SJSA1 (cell line): ENCODE measurements at regions not wholly inside any gene's neighbourhood (a gene's known extent, or its start where the extent isn't known, plus 50 kb on each side); places are given as distances from the start of the nearest gene placed in this dataset.

Experiments
- DNase-seq, 2 experiments: peaks; one replicate each; pipeline ENCODE4 v3.0.0-alpha.2; 2015 to 2020; ENCODE audit warnings: low spot score in 2 of 2, low read depth in 1 of 2
- H3K27ac ChIP-seq: fragments of 250-450 bp; sonication (Bioruptor Pico); 2 replicates; pipeline ENCODE4 v1.5.1; 2020; ENCODE audit warnings: mild to moderate bottlenecking, moderate library complexity
- H3K27me3 ChIP-seq: fragments of 250-450 bp; sonication (Bioruptor Pico); replicated peaks from 2 replicates; pipeline ENCODE4 v1.5.1; 2020; ENCODE audit warnings: mild to moderate bottlenecking, moderate library complexity
- H3K36me3 ChIP-seq: fragments of 250-450 bp; sonication (Bioruptor Pico); 2 replicates; pipeline ENCODE4 v1.5.1; 2020; ENCODE audit warnings: mild to moderate bottlenecking
- H3K4me1 ChIP-seq: fragments of 250-450 bp; sonication (Bioruptor Pico); replicated peaks from 2 replicates; pipeline ENCODE4 v1.6.1; 2021; ENCODE audit warnings: mild to moderate bottlenecking
- H3K4me3 ChIP-seq: fragments of 250-450 bp; sonication (Bioruptor Pico); 2 replicates; pipeline ENCODE4 v1.5.1; 2020; ENCODE audit warnings: mild to moderate bottlenecking
- H3K9me3 ChIP-seq: fragments of 250-450 bp; sonication (Bioruptor Pico); replicated peaks from 2 replicates; pipeline ENCODE4 v1.5.1; 2020; ENCODE audit warnings: mild to moderate bottlenecking

- Histone ChIP-seq H3K27ac (no peak overlapping the region), H3K4me1 (0 out of 2 replicates have a peak, but pooled peaks cover 5% of the 10 kb centered on the region), H3K27me3 (no peaks in the 10 kb centered on the region), H3K36me3 (no peaks in the 10 kb centered on the region), H3K4me3 (no peak overlapping the region), H3K9me3 (peaks cover 4% of the 10 kb centered on the region; the same call in 1 of the 2 replicates)
- no peak for DNase-seq
Measured at GRCh38 chr4:4592414-4592813, 50.6 kb upstream of the STX18 start.
